Astrocyte (in vitro differentiated cells and primary cell): ENCODE measurements at regions not wholly inside any gene's neighbourhood (a gene's known extent, or its start where the extent isn't known, plus 50 kb on each side); places are given as distances from the start of the nearest gene placed in this dataset.
A peak's percentile ranks its signal among the peaks of the same experiment; 100 is the strongest.

Experiments used
- DNase-seq: peaks from one replicate; pipeline ENCODE4 v3.0.0-alpha.2; 2010; ENCODE audit warnings: low read depth
- FAIRE-seq: peaks from 2 replicates; lab custom pipeline; 2011; peaks lifted over from hg19 to GRCh38; lab: Jason Lieb, UNC
- H2AFZ ChIP-seq: 2 replicates; pipeline ENCODE4 v1.6.0; 2012; ENCODE audit warnings: low read depth, low read length, inconsistent platforms
- H3K27ac ChIP-seq: 2 replicates; pipeline ENCODE4 v1.5.1; 2011; ENCODE audit warnings: low read depth, low read length, inconsistent platforms
- H3K27me3 ChIP-seq: 2 replicates; pipeline ENCODE4 v1.6.0; 2011; ENCODE audit warnings: low read length, inconsistent platforms; ENCODE audit not compliant: insufficient read depth
- H3K36me3 ChIP-seq: 2 replicates; pipeline ENCODE4 v1.5.1; 2011; ENCODE audit warnings: low read length, inconsistent platforms; ENCODE audit not compliant: insufficient read depth
- H3K4me1 ChIP-seq: 2 replicates; pipeline ENCODE4 v1.5.1; 2011; ENCODE audit warnings: low read length, inconsistent platforms; ENCODE audit not compliant: insufficient read depth
- H3K4me2 ChIP-seq: 2 replicates; pipeline ENCODE4 v1.6.0; 2012; ENCODE audit warnings: low read length, inconsistent platforms
- H3K4me3 ChIP-seq: 2 replicates; pipeline ENCODE4 v1.5.1; 2011; ENCODE audit warnings: low read depth, mild to moderate bottlenecking, low read length, inconsistent platforms; ENCODE audit not compliant: insufficient read depth
- H3K79me2 ChIP-seq: 2 replicates; pipeline ENCODE4 v1.6.0; 2012; ENCODE audit warnings: mild to moderate bottlenecking, low read length, inconsistent platforms; ENCODE audit not compliant: insufficient read depth
- H3K9ac ChIP-seq: 2 replicates; pipeline ENCODE4 v1.6.0; 2012; ENCODE audit warnings: mild to moderate bottlenecking, low read length, inconsistent platforms
- H3K9me3 ChIP-seq: 2 replicates; pipeline ENCODE4 v1.5.1; 2012; ENCODE audit warnings: low read depth, mild to moderate bottlenecking, low read length, inconsistent platforms; ENCODE audit not compliant: insufficient read depth
- H4K20me1 ChIP-seq: 2 replicates; pipeline ENCODE4 v1.6.0; 2012; ENCODE audit warnings: low read length, inconsistent platforms; ENCODE audit not compliant: insufficient read depth
- H3K27ac Mint-ChIP-seq: one replicate; pipeline ENCODE4 v1.8.0; 2021; ENCODE audit warnings: mild to moderate bottlenecking, mixed read lengths; ENCODE audit not compliant: unreplicated experiment
- H3K27me3 Mint-ChIP-seq: one replicate; pipeline ENCODE4 v1.8.0; 2021; ENCODE audit warnings: low read depth, mixed read lengths; ENCODE audit not compliant: unreplicated experiment
- H3K36me3 Mint-ChIP-seq: one replicate; pipeline ENCODE4 v1.8.0; 2021; ENCODE audit warnings: low read depth, mixed read lengths; ENCODE audit not compliant: unreplicated experiment
- H3K4me1 Mint-ChIP-seq: one replicate; pipeline ENCODE4 v1.8.0; 2021; ENCODE audit warnings: low read depth, mixed read lengths; ENCODE audit not compliant: unreplicated experiment
- H3K4me3 Mint-ChIP-seq: one replicate; pipeline ENCODE4 v1.8.0; 2021; ENCODE audit warnings: mild to moderate bottlenecking, moderate library complexity, mixed read lengths; ENCODE audit not compliant: unreplicated experiment
- H3K9me3 Mint-ChIP-seq: one replicate; pipeline ENCODE4 v1.8.0; 2021; ENCODE audit warnings: mild to moderate bottlenecking, mixed read lengths; ENCODE audit not compliant: unreplicated experiment
- CTCF ChIP-seq: IDR thresholded peaks from 2 replicates; pipeline ENCODE4 v1.5.1; 2011; ENCODE audit warnings: low read depth, mild to moderate bottlenecking, inconsistent platforms, low read length, moderate library complexity; ENCODE audit not compliant: insufficient read depth
- EZH2 ChIP-seq: IDR thresholded peaks from 2 replicates; pipeline ENCODE4 v1.6.1; 2012; ENCODE audit warnings: mild to moderate bottlenecking, low read length, inconsistent platforms; ENCODE audit not compliant: insufficient read depth

DNA sequence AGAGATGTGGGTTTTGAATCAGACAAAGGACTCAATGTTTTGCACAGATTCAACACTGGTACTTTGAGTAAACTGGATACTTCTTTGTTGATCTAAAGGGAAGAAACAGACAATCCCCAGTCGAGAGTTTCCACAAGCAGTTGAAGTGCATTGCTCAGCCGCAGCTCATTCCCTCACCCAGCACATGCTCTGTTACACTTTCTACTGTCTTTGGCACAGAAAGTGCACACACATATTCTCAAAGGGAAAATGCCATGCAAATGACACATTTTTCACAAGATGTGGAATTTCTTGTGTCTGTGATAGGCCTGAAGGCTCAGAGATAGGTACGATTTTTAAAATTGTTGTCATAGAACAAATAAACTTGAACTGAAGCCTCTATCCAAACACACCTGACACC, 258.9 kb upstream of the TRIB2 start:
- FAIRE-seq: no peak

DNA sequence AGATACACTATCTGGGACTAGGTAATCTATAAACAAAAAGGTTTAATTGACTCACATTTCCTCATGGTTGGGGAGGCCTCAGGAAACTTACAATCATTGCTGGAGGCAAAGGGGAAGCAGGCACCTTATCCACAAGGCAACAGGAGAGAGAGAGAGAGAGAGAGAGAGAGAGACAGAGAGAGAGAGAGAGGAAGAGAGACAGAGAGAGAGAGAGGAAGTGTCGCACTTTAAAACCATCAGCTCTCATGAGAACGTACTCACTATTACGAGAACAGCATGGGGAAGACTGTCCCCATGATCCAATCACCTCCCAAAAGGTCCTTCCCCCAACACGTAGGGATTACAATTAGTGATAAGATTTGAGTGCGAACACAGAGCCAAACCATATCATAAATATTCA, 253.5 kb upstream of the TRIB2 start:
- no peak overlapping the region for H3K4me2 ChIP-seq
- TF ChIP-seq CTCF (no peak), EZH2 (no peak)
- no peaks in the 10 kb centered on the region for H3K27me3 Mint-ChIP-seq
- no peak overlapping the region for H3K27ac ChIP-seq
- no peaks in the 10 kb centered on the region for H3K4me1 Mint-ChIP-seq
- DNase-seq: no peak
- H4K20me1 ChIP-seq: no peaks in the 10 kb centered on the region
- H3K27ac Mint-ChIP-seq: no peak overlapping the region
- H3K4me3 Mint-ChIP-seq: no peak overlapping the region
- no peaks in the 10 kb centered on the region for H3K36me3 Mint-ChIP-seq
- H3K79me2 ChIP-seq: no peaks in the 10 kb centered on the region
- H3K9ac ChIP-seq: no peak overlapping the region
- H3K4me1 ChIP-seq: no peaks in the 10 kb centered on the region
- H3K27me3 ChIP-seq: no peaks in the 10 kb centered on the region
- H2AFZ ChIP-seq: no peak overlapping the region
- no peaks in the 10 kb centered on the region for H3K36me3 ChIP-seq
- H3K4me3 ChIP-seq: no peak overlapping the region
- no peaks in the 10 kb centered on the region for H3K9me3 ChIP-seq
- H3K9me3 Mint-ChIP-seq: peaks cover 4% of the 10 kb centered on the region
- no peak for FAIRE-seq

More for the DNA sequence above, 258.9 kb upstream of the TRIB2 start:
- H3K4me2 ChIP-seq: no peak overlapping the region
- Mint-ChIP-seq H3K27me3 (no peaks in the 10 kb centered on the region), H3K9me3 (no peaks in the 10 kb centered on the region), H3K4me3 (no peak overlapping the region), H3K4me1 (peaks cover 9% of the 10 kb centered on the region), H3K36me3 (no peaks in the 10 kb centered on the region), H3K27ac (no peak overlapping the region)
- no peaks in the 10 kb centered on the region for H3K9me3 ChIP-seq
- H3K27me3 ChIP-seq: no peaks in the 10 kb centered on the region
- no peaks in the 10 kb centered on the region for H4K20me1 ChIP-seq
- no peak overlapping the region for H2AFZ ChIP-seq
- DNase-seq: peak; percentile 22
- H3K27ac ChIP-seq: no peak overlapping the region
- no peaks in the 10 kb centered on the region for H3K79me2 ChIP-seq
- no peak for TF ChIP-seq CTCF
- no peak for TF ChIP-seq EZH2
- peaks cover 4% of the 10 kb centered on the region for H3K4me1 ChIP-seq
- H3K36me3 ChIP-seq: no peaks in the 10 kb centered on the region
- H3K4me3 ChIP-seq: no peak overlapping the region
- H3K9ac ChIP-seq: no peak overlapping the region

DNA sequence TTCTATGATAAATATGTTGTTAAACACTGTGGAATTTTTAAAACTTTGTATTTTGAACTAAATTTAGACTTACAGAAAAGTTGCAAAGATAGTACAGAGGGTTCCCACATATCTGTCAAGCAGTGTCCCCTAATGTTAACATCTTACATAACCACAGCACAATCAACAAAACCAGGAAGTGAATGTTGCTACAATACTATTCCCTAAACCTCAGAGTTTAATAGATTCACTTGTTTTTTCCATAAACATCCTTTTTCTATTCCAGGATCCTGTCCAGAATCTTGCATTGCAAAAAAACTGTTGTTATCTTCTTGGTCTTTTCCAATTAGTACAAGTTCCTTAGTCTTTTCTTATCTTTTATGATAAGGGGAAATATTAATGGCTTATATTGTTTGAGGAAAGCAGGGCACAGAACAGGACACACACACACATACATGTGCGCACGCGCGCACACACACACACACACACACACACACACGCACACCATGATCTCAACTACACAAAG, 251.1 kb upstream of the TRIB2 start:
- Histone ChIP-seq H4K20me1 (no peaks in the 10 kb centered on the region), H3K4me3 (no peak overlapping the region), H2AFZ (no peak overlapping the region), H3K4me2 (no peak overlapping the region), H3K9me3 (no peaks in the 10 kb centered on the region), H3K36me3 (no peaks in the 10 kb centered on the region), H3K79me2 (no peaks in the 10 kb centered on the region), H3K27me3 (no peaks in the 10 kb centered on the region), H3K27ac (no peak overlapping the region), H3K4me1 (no peaks in the 10 kb centered on the region), H3K9ac (no peak overlapping the region)
- H3K4me3 Mint-ChIP-seq: no peak overlapping the region
- no peak overlapping the region for H3K27ac Mint-ChIP-seq
- peaks cover 4% of the 10 kb centered on the region for H3K9me3 Mint-ChIP-seq
- no peak for TF ChIP-seq EZH2
- TF ChIP-seq CTCF: no peak
- H3K27me3 Mint-ChIP-seq: peaks cover 2% of the 10 kb centered on the region
- H3K4me1 Mint-ChIP-seq: peaks cover 4% of the 10 kb centered on the region
- H3K36me3 Mint-ChIP-seq: no peaks in the 10 kb centered on the region
- FAIRE-seq: no peak
- DNase-seq: no peak
